SH-SY5Y (cell line): ENCODE measurements at regions not wholly inside any gene's neighbourhood (a gene's known extent, or its start where the extent isn't known, plus 50 kb on each side); places are given as distances from the start of the nearest gene placed in this dataset.

Experiments used
- GATA2 ChIP-seq: IDR thresholded peaks from 2 replicates; pipeline ENCODE4 v1.6.1; 2011; ENCODE audit warnings: mild to moderate bottlenecking, low read depth, low read length
- GATA3 ChIP-seq: IDR thresholded peaks from 2 replicates; pipeline ENCODE4 v1.6.1; 2011; ENCODE audit warnings: low read depth, mild to moderate bottlenecking, low read length, moderate library complexity

DNA sequence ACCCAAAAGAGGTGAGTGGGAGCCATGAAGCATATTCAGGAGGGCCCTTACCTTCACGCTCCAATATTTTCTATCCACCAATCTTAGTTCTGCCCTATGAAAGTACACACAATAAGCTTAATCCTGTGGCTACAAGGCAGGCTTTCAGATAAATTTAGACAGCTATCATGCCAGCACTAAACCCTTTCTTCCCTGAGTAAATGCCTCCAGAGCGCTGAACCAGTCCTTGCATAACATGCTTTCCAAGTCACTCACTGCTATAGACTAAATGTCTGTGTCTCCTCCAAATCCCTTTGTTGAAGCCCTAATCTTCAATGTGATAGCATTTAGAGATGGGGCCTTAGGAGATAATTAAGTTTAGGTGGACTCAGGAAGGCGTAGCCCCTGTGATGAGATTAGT is 50.3 kb upstream of the FIBIN start:
- no peak for TF ChIP-seq GATA2
- no peak for TF ChIP-seq GATA3
